ENCODE measurements at regions not wholly inside any gene's neighbourhood (a gene's known extent, or its start where the extent isn't known, plus 50 kb on each side); places are given as distances from the start of the nearest gene placed in this dataset.
A peak's percentile ranks its signal among the peaks of the same experiment; 100 is the strongest.

GRCh38 chr10:29021591-29021990 is 267.3 kb upstream of the LYZL1 start:
- no peaks in the 10 kb centered on the region for H3K27me3 Mint-ChIP-seq (ENCODE audit: low read depth, unreplicated experiment)
- H2AFZ ChIP-seq (ENCODE audit: low read depth, low read length): no peak overlapping the region
- H3K4me3 ChIP-seq (ENCODE audit: insufficient read depth, low read depth, low read length): no peak overlapping the region
- H3K9me3 ChIP-seq (ENCODE audit: insufficient read depth, low read depth, low read length): no peaks in the 10 kb centered on the region
- no peaks in the 10 kb centered on the region for H3K27me3 ChIP-seq (ENCODE audit: insufficient read depth, low read length)
- H3K79me2 ChIP-seq (ENCODE audit: insufficient read depth, low read length): no peaks in the 10 kb centered on the region
- H3K4me3 Mint-ChIP-seq (ENCODE audit: unreplicated experiment): no peak overlapping the region
- H3K9ac ChIP-seq (ENCODE audit: low read length): no peak overlapping the region
- H3K4me1 ChIP-seq (ENCODE audit: insufficient read depth, low read length): no peaks in the 10 kb centered on the region
- FAIRE-seq: no peak
- no peak for DNase-seq (ENCODE audit: low read depth)
- no peaks in the 10 kb centered on the region for H3K9me3 Mint-ChIP-seq (ENCODE audit: unreplicated experiment)
- no peaks in the 10 kb centered on the region for H3K36me3 ChIP-seq (ENCODE audit: insufficient read depth, low read length)
- TF ChIP-seq EZH2 (IDR thresholded peaks at IDR 0.05; ENCODE audit: insufficient read depth, low read length): no peak
- TF ChIP-seq CTCF (IDR thresholded peaks at IDR 0.05; ENCODE audit: insufficient read depth, low read depth, low read length): no peak
- H3K27ac ChIP-seq (ENCODE audit: low read depth, low read length): no peak overlapping the region
- no peaks in the 10 kb centered on the region for H4K20me1 ChIP-seq (ENCODE audit: insufficient read depth, low read length)
- no peak overlapping the region for H3K4me2 ChIP-seq (ENCODE audit: low read length)
- no peak overlapping the region for H3K27ac Mint-ChIP-seq (ENCODE audit: unreplicated experiment)
- no peaks in the 10 kb centered on the region for H3K36me3 Mint-ChIP-seq (ENCODE audit: low read depth, unreplicated experiment)
- H3K4me1 Mint-ChIP-seq (ENCODE audit: low read depth, unreplicated experiment): peaks cover 12% of the 10 kb centered on the region

- DNase-seq (ENCODE audit: low read depth) (no peak), FAIRE-seq (no peak)
- Histone ChIP-seq H3K79me2 (ENCODE audit: insufficient read depth, low read length) (no peaks in the 10 kb centered on the region), H3K4me2 (ENCODE audit: low read length) (no peak overlapping the region), H3K4me3 (ENCODE audit: insufficient read depth, low read depth, low read length) (no peak overlapping the region), H3K9me3 (ENCODE audit: insufficient read depth, low read depth, low read length) (no peaks in the 10 kb centered on the region), H2AFZ (ENCODE audit: low read depth, low read length) (no peak overlapping the region), H3K27ac (ENCODE audit: low read depth, low read length) (no peak overlapping the region), H3K9ac (ENCODE audit: low read length) (no peak overlapping the region), H3K36me3 (ENCODE audit: insufficient read depth, low read length) (no peaks in the 10 kb centered on the region), H4K20me1 (ENCODE audit: insufficient read depth, low read length) (no peaks in the 10 kb centered on the region), H3K4me1 (ENCODE audit: insufficient read depth, low read length) (no peaks in the 10 kb centered on the region), H3K27me3 (ENCODE audit: insufficient read depth, low read length) (peaks cover 5% of the 10 kb centered on the region)
- TF ChIP-seq EZH2 (IDR thresholded peaks at IDR 0.05; ENCODE audit: insufficient read depth, low read length) (no peak), CTCF (IDR thresholded peaks at IDR 0.05; ENCODE audit: insufficient read depth, low read depth, low read length) (no peak)
- H3K4me1 Mint-ChIP-seq (ENCODE audit: low read depth, unreplicated experiment): peaks cover 13% of the 10 kb centered on the region
- no peaks in the 10 kb centered on the region for H3K27me3 Mint-ChIP-seq (ENCODE audit: low read depth, unreplicated experiment)
- H3K9me3 Mint-ChIP-seq (ENCODE audit: unreplicated experiment): no peaks in the 10 kb centered on the region
- no peak overlapping the region for H3K27ac Mint-ChIP-seq (ENCODE audit: unreplicated experiment)
- no peaks in the 10 kb centered on the region for H3K36me3 Mint-ChIP-seq (ENCODE audit: low read depth, unreplicated experiment)
- no peak overlapping the region for H3K4me3 Mint-ChIP-seq (ENCODE audit: unreplicated experiment)
These were observed 266.4 kb upstream of the LYZL1 start for GRCh38 chr10:29022513-29022912.

GRCh38 chr10:29023678-29024077 is 265.2 kb upstream of the LYZL1 start:
- Histone ChIP-seq H3K4me1 (ENCODE audit: insufficient read depth, low read length) (no peaks in the 10 kb centered on the region), H3K9me3 (ENCODE audit: insufficient read depth, low read depth, low read length) (no peaks in the 10 kb centered on the region), H3K36me3 (ENCODE audit: insufficient read depth, low read length) (no peaks in the 10 kb centered on the region), H4K20me1 (ENCODE audit: insufficient read depth, low read length) (no peaks in the 10 kb centered on the region), H3K27ac (ENCODE audit: low read depth, low read length) (no peak overlapping the region), H3K9ac (ENCODE audit: low read length) (no peak overlapping the region), H2AFZ (ENCODE audit: low read depth, low read length) (no peak overlapping the region), H3K4me3 (ENCODE audit: insufficient read depth, low read depth, low read length) (no peak overlapping the region), H3K79me2 (ENCODE audit: insufficient read depth, low read length) (no peaks in the 10 kb centered on the region), H3K27me3 (ENCODE audit: insufficient read depth, low read length) (peaks cover 5% of the 10 kb centered on the region), H3K4me2 (ENCODE audit: low read length) (no peak overlapping the region)
- no peak overlapping the region for H3K27ac Mint-ChIP-seq (ENCODE audit: unreplicated experiment)
- no peaks in the 10 kb centered on the region for H3K27me3 Mint-ChIP-seq (ENCODE audit: low read depth, unreplicated experiment)
- peaks cover 5% of the 10 kb centered on the region for H3K9me3 Mint-ChIP-seq (ENCODE audit: unreplicated experiment)
- H3K4me3 Mint-ChIP-seq (ENCODE audit: unreplicated experiment): no peak overlapping the region
- TF ChIP-seq CTCF (IDR thresholded peaks at IDR 0.05; ENCODE audit: insufficient read depth, low read depth, low read length): no peak
- TF ChIP-seq EZH2 (IDR thresholded peaks at IDR 0.05; ENCODE audit: insufficient read depth, low read length): no peak
- peaks cover 16% of the 10 kb centered on the region for H3K4me1 Mint-ChIP-seq (ENCODE audit: low read depth, unreplicated experiment)
- peak; percentile 35 for DNase-seq (ENCODE audit: low read depth)
- no peak for FAIRE-seq
- H3K36me3 Mint-ChIP-seq (ENCODE audit: low read depth, unreplicated experiment): no peaks in the 10 kb centered on the region
